Transverse colon (tissue), 4 donors: ENCODE measurements at regions not wholly inside any gene's neighbourhood (a gene's known extent, or its start where the extent isn't known, plus 50 kb on each side); places are given as distances from the start of the nearest gene placed in this dataset.

ENCODE experiments used
- DNase-seq: peaks from one replicate; pipeline ENCODE4 v3.0.0-alpha.2; 2019
- H3K27ac ChIP-seq, 4 donors: fragments of 200-600 bp; sonication (generic); 2 replicates each; pipeline ENCODE4 v1.5.1; 2016 to 2018; ENCODE audit warnings: inconsistent platforms in 4 of 4
- H3K27me3 ChIP-seq: fragments of 200-600 bp; sonication (generic); 2 replicates; pipeline ENCODE4 v1.5.1; 2017; ENCODE audit warnings: inconsistent platforms
- H3K36me3 ChIP-seq, 4 donors: fragments of 200-600 bp; sonication (generic); 2 replicates each; pipeline ENCODE4 v1.5.1; 2017 to 2019; ENCODE audit warnings: inconsistent platforms in 4 of 4
- H3K4me1 ChIP-seq, 4 donors: fragments of 200-600 bp; sonication (generic); 2 replicates each; pipeline ENCODE4 v1.5.1; 2017 to 2020; ENCODE audit warnings: inconsistent platforms in 4 of 4
- H3K4me3 ChIP-seq, 4 donors: fragments of 200-600 bp; sonication (generic); 1 replicate in 1 of 4; 2 replicates in 3 of 4; pipeline versions ENCODE4 v1.5.1 to v1.6.1; 2017 to 2019; ENCODE audit warnings: inconsistent platforms in 4 of 4
- H3K9me3 ChIP-seq, 2 donors: fragments of 200-600 bp; sonication (generic); 2 replicates each; pipeline ENCODE4 v1.5.1; 2017 to 2019; ENCODE audit warnings: inconsistent platforms in 2 of 2
- EP300 ChIP-seq: sonication (generic); formaldehyde crosslinking; IDR thresholded peaks from one replicate; pipeline ENCODE4 v1.6.1; 2017; ENCODE audit warnings: antibody characterized with exemption, low read depth
- POLR2A ChIP-seq: fragments of 450-650 bp; IDR thresholded peaks from one replicate; pipeline ENCODE4 v1.6.1; 2016; ENCODE audit warnings: antibody characterized with exemption, mild to moderate bottlenecking, moderate library complexity
- POLR2AphosphoS5 ChIP-seq, 3 donors: sonication (generic); formaldehyde crosslinking; IDR thresholded peaks; one replicate each; pipeline ENCODE4 v1.6.1; 2016; ENCODE audit warnings: antibody characterized with exemption in 3 of 3
- WGBS, 2 donors: methylation state at CpG; one replicate each; pipeline ENCODE4 v1.1.5; 2018; ENCODE audit warnings: low coverage in 1 of 2; 5-methylcytosine and 5-hydroxymethylcytosine counted together
- in situ Hi-C, 4 donors: fragments of 200-750 bp; cut with MboI; loops; one replicate each; pipeline versions ENCODE4 v1.15.0 to v1.15.1; 2017; ENCODE audit warnings: low sequenced_read_pairs in 3 of 4, low pct_ligation_motif_present in 1 of 4, low pct_unique_long_range_greater_than_20kb in 1 of 4
- intact Hi-C: fragments of 100-400 bp; cut with DNase I; formaldehyde crosslinking; loops from one replicate; pipeline ENCODE4 v1.15.1; 2023; ENCODE audit warnings: low total_unique reads
- TF ChIP-seq, protein P1 (sequence below), 5 experiments: fragments of 200-600 bp in 3 of 5; fragments of 450-650 bp in 2 of 5; sonication (generic) in 3 of 5; IDR thresholded peaks; 1 replicate in 2 of 5; 2 replicates in 3 of 5; pipeline ENCODE4 v1.5.1; 2016 to 2017; ENCODE audit warnings: antibody characterized with exemption in 5 of 5, inconsistent platforms in 3 of 5, mild to moderate bottlenecking in 2 of 5, moderate library complexity in 1 of 5

DNA sequence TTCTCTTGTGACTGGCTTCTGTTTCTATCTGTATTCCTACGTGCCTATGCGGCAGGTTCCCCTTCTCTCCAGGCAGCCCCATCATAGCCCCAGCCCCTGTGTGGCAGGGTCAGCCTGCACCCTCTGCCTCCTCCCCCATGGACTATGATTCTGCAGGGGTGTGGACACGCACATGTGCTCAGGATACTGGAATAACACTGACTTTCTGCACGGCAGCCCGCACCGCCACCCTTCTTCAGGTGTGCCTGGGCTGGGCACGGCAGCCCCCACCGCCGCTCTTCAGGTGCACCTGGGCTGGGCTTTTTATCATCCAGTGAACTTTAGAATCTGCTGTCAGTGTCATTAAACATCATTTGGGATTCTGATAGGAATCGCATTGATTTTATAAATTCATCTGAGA is 202.6 kb upstream of the PPP2R2D start:
- TF ChIP-seq POLR2A = no peak
- TF ChIP-seq EP300 = no peak
- TF ChIP-seq, protein P1, sequence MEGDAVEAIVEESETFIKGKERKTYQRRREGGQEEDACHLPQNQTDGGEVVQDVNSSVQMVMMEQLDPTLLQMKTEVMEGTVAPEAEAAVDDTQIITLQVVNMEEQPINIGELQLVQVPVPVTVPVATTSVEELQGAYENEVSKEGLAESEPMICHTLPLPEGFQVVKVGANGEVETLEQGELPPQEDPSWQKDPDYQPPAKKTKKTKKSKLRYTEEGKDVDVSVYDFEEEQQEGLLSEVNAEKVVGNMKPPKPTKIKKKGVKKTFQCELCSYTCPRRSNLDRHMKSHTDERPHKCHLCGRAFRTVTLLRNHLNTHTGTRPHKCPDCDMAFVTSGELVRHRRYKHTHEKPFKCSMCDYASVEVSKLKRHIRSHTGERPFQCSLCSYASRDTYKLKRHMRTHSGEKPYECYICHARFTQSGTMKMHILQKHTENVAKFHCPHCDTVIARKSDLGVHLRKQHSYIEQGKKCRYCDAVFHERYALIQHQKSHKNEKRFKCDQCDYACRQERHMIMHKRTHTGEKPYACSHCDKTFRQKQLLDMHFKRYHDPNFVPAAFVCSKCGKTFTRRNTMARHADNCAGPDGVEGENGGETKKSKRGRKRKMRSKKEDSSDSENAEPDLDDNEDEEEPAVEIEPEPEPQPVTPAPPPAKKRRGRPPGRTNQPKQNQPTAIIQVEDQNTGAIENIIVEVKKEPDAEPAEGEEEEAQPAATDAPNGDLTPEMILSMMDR (IDR thresholded peaks at IDR 0.05) = no peak
- no peak for TF ChIP-seq POLR2AphosphoS5 (IDR thresholded peaks at IDR 0.05)
- intact Hi-C loops (no loop called here), in situ Hi-C loops (no loop called here)
- H3K4me3 ChIP-seq = no peak overlapping the region
- H3K27ac ChIP-seq = no peak overlapping the region
- H3K27me3 ChIP-seq = no peaks in the 10 kb centered on the region
- no peaks in the 10 kb centered on the region for H3K9me3 ChIP-seq
- H3K36me3 ChIP-seq = no peaks in the 10 kb centered on the region
- H3K4me1 ChIP-seq = no peaks in the 10 kb centered on the region
- WGBS, 2 donors = 83 to 90% methylated on average over 3 to 10 of the region's 10 CpGs
- no peak for DNase-seq

DNA sequence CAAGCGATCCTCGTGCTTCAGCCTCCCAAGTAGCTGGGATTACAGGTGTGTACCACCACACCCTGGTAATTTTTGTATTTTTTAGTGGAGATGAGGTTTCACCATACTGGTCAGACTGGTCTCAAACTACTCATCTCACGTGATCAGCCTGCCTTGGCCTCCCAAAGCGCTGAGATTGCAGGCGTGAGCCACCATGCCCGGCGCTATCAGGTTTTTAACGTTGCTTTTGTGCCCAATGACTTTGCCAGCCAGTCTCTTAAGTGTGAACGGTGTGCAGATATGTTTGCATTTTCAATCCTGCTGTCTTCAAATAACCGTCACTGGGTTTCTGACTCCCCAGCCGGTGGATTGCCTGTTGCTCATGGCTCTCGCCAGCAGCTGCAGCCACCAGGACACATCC is 201.8 kb upstream of the PPP2R2D start:
- no peaks in the 10 kb centered on the region for H3K27me3 ChIP-seq
- in situ Hi-C loops (no loop called here), intact Hi-C loops (no loop called here)
- no peaks in the 10 kb centered on the region for H3K36me3 ChIP-seq
- no peak for TF ChIP-seq POLR2A
- no peak for TF ChIP-seq POLR2AphosphoS5 (IDR thresholded peaks at IDR 0.05)
- TF ChIP-seq EP300 = no peak
- TF ChIP-seq, protein P1 (IDR thresholded peaks at IDR 0.05) = no peak
- no peaks in the 10 kb centered on the region for H3K4me1 ChIP-seq
- 85 to 89% methylated on average over 3 to 12 of the region's 12 CpGs for WGBS, 2 donors
- no peaks in the 10 kb centered on the region for H3K9me3 ChIP-seq
- DNase-seq = no peak
- no peak overlapping the region for H3K4me3 ChIP-seq
- H3K27ac ChIP-seq = no peak overlapping the region

DNA sequence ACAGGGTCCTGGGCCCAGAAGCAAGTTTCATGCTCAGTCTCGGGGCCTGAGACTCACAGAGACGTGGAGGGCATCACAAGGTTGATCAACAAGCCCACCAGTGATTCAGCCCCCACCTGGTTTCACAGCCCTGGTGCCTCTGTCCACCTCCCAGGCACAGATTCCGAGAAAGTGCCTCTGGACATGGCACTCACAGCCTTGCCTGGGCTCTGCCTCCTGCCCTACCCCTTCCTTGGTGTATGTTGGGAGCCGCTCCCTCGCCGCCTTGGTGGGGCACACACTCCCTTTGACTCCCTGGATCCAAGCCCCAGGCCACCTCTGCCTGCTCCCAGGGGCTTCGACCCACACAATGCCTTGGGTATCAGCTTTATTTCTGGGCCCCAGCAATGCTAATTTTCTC is 200.8 kb upstream of the PPP2R2D start:
- WGBS, 2 donors = 72 to 92% methylated on average over 4 to 7 of the region's 7 CpGs
- no peak for DNase-seq
- Histone ChIP-seq H3K4me1 (no peaks in the 10 kb centered on the region), H3K27me3 (no peaks in the 10 kb centered on the region), H3K9me3 (no peaks in the 10 kb centered on the region), H3K27ac (no peak overlapping the region), H3K36me3 (no peaks in the 10 kb centered on the region), H3K4me3 (no peak overlapping the region)
- TF ChIP-seq, protein P1 (IDR thresholded peaks at IDR 0.05) = no peak
- TF ChIP-seq POLR2AphosphoS5 (IDR thresholded peaks at IDR 0.05) = no peak
- TF ChIP-seq EP300 = no peak
- in situ Hi-C loops (no loop called here), intact Hi-C loops (no loop called here)

DNA sequence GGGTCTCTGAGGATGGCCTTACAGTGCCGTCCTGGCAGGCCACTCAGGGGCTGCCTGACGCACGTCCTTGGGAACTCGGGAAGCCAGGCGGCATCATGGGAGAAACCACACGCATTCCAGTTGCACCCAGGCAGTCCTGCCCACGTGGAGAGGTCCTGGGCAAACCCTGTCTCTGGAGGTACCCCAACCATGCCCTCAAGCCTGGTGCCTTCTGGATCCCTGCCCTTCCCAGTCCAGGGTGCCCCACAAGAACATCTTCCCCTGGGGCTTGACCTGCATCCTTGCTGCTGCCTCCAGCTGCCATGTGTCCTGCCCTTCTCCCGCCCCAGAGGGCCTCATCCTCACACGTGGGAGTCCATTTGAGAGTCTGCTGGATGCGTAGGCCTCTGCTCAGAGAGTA is 200.3 kb upstream of the PPP2R2D start:
- intact Hi-C loops = no loop called here
- Histone ChIP-seq H3K4me1 (no peaks in the 10 kb centered on the region), H3K36me3 (no peaks in the 10 kb centered on the region), H3K27ac (no peak overlapping the region), H3K9me3 (no peaks in the 10 kb centered on the region), H3K27me3 (no peaks in the 10 kb centered on the region), H3K4me3 (no peak overlapping the region)
- TF ChIP-seq POLR2AphosphoS5 (IDR thresholded peaks at IDR 0.05) (no peak), EP300 (no peak)
- 76% methylated on average over 10 of the region's 10 CpGs; no CpG with 5 or more reads in 1 of the 2 donors for WGBS, 2 donors
- in situ Hi-C loops = no loop called here
- DNase-seq = no peak
